ENCODE measurements at regions not wholly inside any gene's neighbourhood (a gene's known extent, or its start where the extent isn't known, plus 50 kb on each side); places are given as distances from the start of the nearest gene placed in this dataset.

GRCh38 chr6:14278446-14278845 is 160.9 kb downstream of the CD83 start:
- Mint-ChIP-seq H3K27ac (no peak overlapping the region), H3K27me3 (ENCODE audit: insufficient read depth, low read depth, poor library complexity) (peaks cover 24% of the 10 kb centered on the region), H3K4me3 (no peak overlapping the region), H3K36me3 (ENCODE audit: low read depth) (peaks cover 8% of the 10 kb centered on the region), H3K4me1 (peaks cover 26% of the 10 kb centered on the region), H3K9me3 (peaks cover 4% of the 10 kb centered on the region; the same call in 2 of the 3 replicates)
- H3K4me2 ChIP-seq: no peak overlapping the region
- H3K27me3 ChIP-seq (ENCODE audit: insufficient read depth): peaks cover 7% of the 10 kb centered on the region; the same call in 1 of the 2 replicates
- DNase-seq (ENCODE audit: low spot score): no peak
- H3K27ac ChIP-seq (ENCODE audit: low read depth): no peak overlapping the region
- H4K20me1 ChIP-seq (replicated peaks; ENCODE audit: insufficient read depth): no peaks in the 10 kb centered on the region
- H3K36me3 ChIP-seq (ENCODE audit: insufficient read depth): no peaks in the 10 kb centered on the region
- peaks cover 12% of the 10 kb centered on the region for H3K4me1 ChIP-seq (ENCODE audit: insufficient read depth)
- H3K9me2 ChIP-seq (ENCODE audit: insufficient read depth): no peaks in the 10 kb centered on the region
- H2AFZ ChIP-seq: no peak overlapping the region
- TF ChIP-seq ZNF331 (CRISPR knock-in tag; IDR thresholded peaks at IDR 0.05; ENCODE audit: low read depth): no peak
- no peak for TF ChIP-seq EZH2 (IDR thresholded peaks at IDR 0.05; ENCODE audit: low read depth, unreplicated experiment)
- TF ChIP-seq, protein P1, sequence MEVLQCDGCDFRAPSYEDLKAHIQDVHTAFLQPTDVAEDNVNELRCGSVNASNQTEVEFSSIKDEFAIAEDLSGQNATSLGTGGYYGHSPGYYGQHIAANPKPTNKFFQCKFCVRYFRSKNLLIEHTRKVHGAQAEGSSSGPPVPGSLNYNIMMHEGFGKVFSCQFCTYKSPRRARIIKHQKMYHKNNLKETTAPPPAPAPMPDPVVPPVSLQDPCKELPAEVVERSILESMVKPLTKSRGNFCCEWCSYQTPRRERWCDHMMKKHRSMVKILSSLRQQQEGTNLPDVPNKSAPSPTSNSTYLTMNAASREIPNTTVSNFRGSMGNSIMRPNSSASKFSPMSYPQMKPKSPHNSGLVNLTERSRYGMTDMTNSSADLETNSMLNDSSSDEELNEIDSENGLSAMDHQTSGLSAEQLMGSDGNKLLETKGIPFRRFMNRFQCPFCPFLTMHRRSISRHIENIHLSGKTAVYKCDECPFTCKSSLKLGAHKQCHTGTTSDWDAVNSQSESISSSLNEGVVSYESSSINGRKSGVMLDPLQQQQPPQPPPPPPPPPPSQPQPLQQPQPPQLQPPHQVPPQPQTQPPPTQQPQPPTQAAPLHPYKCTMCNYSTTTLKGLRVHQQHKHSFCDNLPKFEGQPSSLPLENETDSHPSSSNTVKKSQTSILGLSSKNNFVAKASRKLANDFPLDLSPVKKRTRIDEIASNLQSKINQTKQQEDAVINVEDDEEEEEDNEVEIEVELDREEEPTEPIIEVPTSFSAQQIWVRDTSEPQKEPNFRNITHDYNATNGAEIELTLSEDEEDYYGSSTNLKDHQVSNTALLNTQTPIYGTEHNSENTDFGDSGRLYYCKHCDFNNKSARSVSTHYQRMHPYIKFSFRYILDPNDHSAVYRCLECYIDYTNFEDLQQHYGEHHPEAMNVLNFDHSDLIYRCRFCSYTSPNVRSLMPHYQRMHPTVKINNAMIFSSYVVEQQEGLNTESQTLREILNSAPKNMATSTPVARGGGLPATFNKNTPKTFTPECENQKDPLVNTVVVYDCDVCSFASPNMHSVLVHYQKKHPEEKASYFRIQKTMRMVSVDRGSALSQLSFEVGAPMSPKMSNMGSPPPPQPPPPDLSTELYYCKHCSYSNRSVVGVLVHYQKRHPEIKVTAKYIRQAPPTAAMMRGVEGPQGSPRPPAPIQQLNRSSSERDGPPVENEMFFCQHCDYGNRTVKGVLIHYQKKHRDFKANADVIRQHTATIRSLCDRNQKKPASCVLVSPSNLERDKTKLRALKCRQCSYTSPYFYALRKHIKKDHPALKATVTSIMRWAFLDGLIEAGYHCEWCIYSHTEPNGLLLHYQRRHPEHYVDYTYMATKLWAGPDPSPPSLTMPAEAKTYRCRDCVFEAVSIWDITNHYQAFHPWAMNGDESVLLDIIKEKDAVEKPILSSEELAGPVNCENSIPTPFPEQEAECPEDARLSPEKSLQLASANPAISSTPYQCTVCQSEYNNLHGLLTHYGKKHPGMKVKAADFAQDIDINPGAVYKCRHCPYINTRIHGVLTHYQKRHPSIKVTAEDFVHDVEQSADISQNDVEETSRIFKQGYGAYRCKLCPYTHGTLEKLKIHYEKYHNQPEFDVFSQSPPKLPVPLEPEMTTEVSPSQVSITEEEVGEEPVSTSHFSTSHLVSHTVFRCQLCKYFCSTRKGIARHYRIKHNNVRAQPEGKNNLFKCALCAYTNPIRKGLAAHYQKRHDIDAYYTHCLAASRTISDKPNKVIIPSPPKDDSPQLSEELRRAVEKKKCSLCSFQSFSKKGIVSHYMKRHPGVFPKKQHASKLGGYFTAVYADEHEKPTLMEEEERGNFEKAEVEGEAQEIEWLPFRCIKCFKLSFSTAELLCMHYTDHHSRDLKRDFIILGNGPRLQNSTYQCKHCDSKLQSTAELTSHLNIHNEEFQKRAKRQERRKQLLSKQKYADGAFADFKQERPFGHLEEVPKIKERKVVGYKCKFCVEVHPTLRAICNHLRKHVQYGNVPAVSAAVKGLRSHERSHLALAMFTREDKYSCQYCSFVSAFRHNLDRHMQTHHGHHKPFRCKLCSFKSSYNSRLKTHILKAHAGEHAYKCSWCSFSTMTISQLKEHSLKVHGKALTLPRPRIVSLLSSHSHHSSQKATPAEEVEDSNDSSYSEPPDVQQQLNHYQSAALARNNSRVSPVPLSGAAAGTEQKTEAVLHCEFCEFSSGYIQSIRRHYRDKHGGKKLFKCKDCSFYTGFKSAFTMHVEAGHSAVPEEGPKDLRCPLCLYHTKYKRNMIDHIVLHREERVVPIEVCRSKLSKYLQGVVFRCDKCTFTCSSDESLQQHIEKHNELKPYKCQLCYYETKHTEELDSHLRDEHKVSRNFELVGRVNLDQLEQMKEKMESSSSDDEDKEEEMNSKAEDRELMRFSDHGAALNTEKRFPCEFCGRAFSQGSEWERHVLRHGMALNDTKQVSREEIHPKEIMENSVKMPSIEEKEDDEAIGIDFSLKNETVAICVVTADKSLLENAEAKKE (CRISPR knock-in tag; IDR thresholded peaks at IDR 0.05): no peak
- TF ChIP-seq, protein P2, sequence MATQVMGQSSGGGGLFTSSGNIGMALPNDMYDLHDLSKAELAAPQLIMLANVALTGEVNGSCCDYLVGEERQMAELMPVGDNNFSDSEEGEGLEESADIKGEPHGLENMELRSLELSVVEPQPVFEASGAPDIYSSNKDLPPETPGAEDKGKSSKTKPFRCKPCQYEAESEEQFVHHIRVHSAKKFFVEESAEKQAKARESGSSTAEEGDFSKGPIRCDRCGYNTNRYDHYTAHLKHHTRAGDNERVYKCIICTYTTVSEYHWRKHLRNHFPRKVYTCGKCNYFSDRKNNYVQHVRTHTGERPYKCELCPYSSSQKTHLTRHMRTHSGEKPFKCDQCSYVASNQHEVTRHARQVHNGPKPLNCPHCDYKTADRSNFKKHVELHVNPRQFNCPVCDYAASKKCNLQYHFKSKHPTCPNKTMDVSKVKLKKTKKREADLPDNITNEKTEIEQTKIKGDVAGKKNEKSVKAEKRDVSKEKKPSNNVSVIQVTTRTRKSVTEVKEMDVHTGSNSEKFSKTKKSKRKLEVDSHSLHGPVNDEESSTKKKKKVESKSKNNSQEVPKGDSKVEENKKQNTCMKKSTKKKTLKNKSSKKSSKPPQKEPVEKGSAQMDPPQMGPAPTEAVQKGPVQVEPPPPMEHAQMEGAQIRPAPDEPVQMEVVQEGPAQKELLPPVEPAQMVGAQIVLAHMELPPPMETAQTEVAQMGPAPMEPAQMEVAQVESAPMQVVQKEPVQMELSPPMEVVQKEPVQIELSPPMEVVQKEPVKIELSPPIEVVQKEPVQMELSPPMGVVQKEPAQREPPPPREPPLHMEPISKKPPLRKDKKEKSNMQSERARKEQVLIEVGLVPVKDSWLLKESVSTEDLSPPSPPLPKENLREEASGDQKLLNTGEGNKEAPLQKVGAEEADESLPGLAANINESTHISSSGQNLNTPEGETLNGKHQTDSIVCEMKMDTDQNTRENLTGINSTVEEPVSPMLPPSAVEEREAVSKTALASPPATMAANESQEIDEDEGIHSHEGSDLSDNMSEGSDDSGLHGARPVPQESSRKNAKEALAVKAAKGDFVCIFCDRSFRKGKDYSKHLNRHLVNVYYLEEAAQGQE (IDR thresholded peaks at IDR 0.05; ENCODE audit: unreplicated experiment): no peak
- no peak for TF ChIP-seq JUNB (IDR thresholded peaks at IDR 0.05; ENCODE audit: unreplicated experiment)
- no peaks in the 10 kb centered on the region for H3K79me2 ChIP-seq (replicated peaks; ENCODE audit: insufficient read depth)
- no peak overlapping the region for H3K4me3 ChIP-seq
- no peak for ATAC-seq
- no peaks in the 10 kb centered on the region for H3F3A ChIP-seq (replicated peaks; ENCODE audit: low read depth)
